BJ (cell line): ENCODE measurements at regions not wholly inside any gene's neighbourhood (a gene's known extent, or its start where the extent isn't known, plus 50 kb on each side); places are given as distances from the start of the nearest gene placed in this dataset.

ENCODE experiments used
- CTCF ChIA-PET: fragments of 350-600 bp; formaldehyde crosslinking; extraction: SDS; loops from one replicate; lab custom pipeline; 2021; ENCODE audit warnings: antibody characterized with exemption, inconsistent platforms; lab: Yijun Ruan, JAX
- POLR2A ChIA-PET: fragments of 300-600 bp; sonication (Branson Sonifier 250); formaldehyde crosslinking; extraction: SDS; loops from one replicate; lab custom pipeline; 2021; ENCODE audit warnings: antibody characterized with exemption; lab: Charles Lee
- DNase-seq: peaks from one replicate; pipeline ENCODE4 v3.0.0-alpha.2; 2011; ENCODE audit warnings: low read depth
- H3K27me3 ChIP-seq: 2 replicates; pipeline ENCODE4 v1.6.0; 2011; ENCODE audit warnings: low read length; ENCODE audit not compliant: control insufficient read depth, insufficient read depth
- H3K36me3 ChIP-seq: 2 replicates; pipeline ENCODE4 v1.5.1; 2011; ENCODE audit warnings: low read length; ENCODE audit not compliant: control insufficient read depth, insufficient read depth
- H3K4me3 ChIP-seq: 2 replicates; pipeline ENCODE4 v1.5.1; 2011; ENCODE audit warnings: low read depth, mild to moderate bottlenecking, control low read depth, low read length
- CTCF ChIP-seq: IDR thresholded peaks from 2 replicates; pipeline ENCODE4 v1.5.1; 2011; ENCODE audit warnings: low read depth, mild to moderate bottlenecking, control low read depth, inconsistent platforms, low read length, moderate library complexity; ENCODE audit not compliant: insufficient read depth

- ChIA-PET CTCF (no interaction called here), POLR2A (no interaction called here)
- Histone ChIP-seq H3K27me3 (no peaks in the 10 kb centered on the region), H3K36me3 (no peaks in the 10 kb centered on the region), H3K4me3 (no peak overlapping the region)
- no peak for DNase-seq
- no peak for TF ChIP-seq CTCF
Measured at GRCh38 chr9:89789922-89790510, 185.2 kb downstream of the GADD45G start.

GRCh38 chr9:89790542-89791109 is 185.8 kb downstream of the GADD45G start:
- CTCF ChIA-PET = no interaction called here
- no peak for DNase-seq
- POLR2A ChIA-PET = no interaction called here
- Histone ChIP-seq H3K27me3 (no peaks in the 10 kb centered on the region), H3K36me3 (no peaks in the 10 kb centered on the region), H3K4me3 (no peak overlapping the region)
- no peak for TF ChIP-seq CTCF

DNA sequence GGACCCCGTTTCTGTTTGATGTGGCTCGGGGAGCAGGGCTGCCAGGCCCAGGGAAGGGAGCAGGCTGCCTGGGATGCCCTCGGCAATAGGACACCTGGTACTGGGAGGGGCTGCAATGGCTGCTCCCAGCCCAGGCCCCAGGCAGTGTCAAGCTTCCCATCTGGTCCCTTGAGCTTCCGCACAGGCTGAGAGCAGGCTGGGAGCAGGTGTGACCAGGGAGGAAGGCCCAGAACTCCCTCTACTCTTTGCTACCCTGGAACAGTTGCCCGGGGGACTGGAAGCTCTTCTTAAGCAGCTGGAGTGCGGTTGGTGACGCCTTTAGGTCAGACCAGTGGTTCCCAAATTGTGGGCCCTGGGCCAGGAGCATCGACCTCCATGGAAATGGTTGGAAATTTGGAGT is 186.9 kb downstream of the GADD45G start:
- POLR2A ChIA-PET = no interaction called here
- TF ChIP-seq CTCF = no peak
- no peak overlapping the region for H3K4me3 ChIP-seq
- H3K36me3 ChIP-seq = no peaks in the 10 kb centered on the region
- no peaks in the 10 kb centered on the region for H3K27me3 ChIP-seq
- CTCF ChIA-PET = no interaction called here
- no peak for DNase-seq

DNA sequence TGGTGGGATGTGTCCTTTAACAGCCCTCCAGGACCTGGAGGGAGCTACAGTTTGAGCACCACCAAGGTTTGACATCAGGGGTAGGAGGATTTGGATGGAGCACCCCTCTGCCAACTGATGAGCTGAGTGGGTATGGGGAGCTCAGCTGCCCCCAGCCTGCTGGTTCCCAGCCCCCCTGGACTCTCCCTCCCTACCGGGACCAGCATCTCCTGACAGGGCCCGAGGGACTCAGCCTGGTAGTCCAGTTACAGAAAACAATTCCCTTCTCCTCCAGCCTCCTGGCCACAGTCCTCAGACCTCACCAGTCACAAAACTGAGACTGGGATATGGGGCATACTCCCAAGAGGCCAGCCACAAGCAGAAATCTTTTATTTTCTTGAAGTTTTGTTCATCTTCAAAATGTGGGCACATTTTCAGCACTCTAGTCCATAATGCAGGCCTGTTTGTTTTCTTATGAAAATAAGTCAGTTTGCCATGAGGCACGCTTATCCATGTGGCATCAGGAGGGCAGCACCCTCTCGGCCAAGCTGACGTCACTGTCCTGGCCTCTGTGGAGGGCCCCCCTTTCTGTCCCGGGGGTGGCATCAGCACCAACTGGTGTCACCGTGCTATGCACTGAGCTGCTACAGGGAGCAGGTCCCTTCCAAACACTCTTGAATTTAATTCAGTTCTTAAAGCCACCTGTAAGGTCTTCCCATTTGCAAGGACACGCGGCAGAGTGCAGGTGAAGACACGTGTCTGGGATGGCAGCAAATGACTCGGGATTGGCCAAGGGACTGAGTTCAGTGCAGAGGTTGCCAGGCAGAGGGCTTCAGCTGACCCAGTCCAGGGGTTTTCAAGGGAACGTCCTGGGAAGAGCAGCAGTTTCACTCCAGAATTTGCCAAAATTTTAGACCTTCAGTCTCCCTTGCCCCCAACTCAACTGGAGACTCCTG is 187.6 kb downstream of the GADD45G start:
- DNase-seq = no peak
- Histone ChIP-seq H3K4me3 (no peak overlapping the region), H3K27me3 (no peaks in the 10 kb centered on the region), H3K36me3 (no peaks in the 10 kb centered on the region)
- POLR2A ChIA-PET = no interaction called here
- TF ChIP-seq CTCF = no peak
- CTCF ChIA-PET = no interaction called here

- ChIA-PET POLR2A (no interaction called here), CTCF (no interaction called here)
- Histone ChIP-seq H3K36me3 (no peaks in the 10 kb centered on the region), H3K27me3 (no peaks in the 10 kb centered on the region), H3K4me3 (no peak overlapping the region)
- no peak for DNase-seq
- no peak for TF ChIP-seq CTCF
Measured at GRCh38 chr9:89793124-89793495, 188.3 kb downstream of the GADD45G start.
